Epidermal melanocyte (primary cell): ENCODE measurements at regions not wholly inside any gene's neighbourhood (a gene's known extent, or its start where the extent isn't known, plus 50 kb on each side); places are given as distances from the start of the nearest gene placed in this dataset.
A peak's percentile ranks its signal among the peaks of the same experiment; 100 is the strongest.

Source experiments
- DNase-seq: peaks from one replicate; pipeline ENCODE4 v3.0.0; 2011; ENCODE audit warnings: low spot score; ENCODE audit not compliant: insufficient read length

- DNase-seq, result no peak
These were observed 163.6 kb downstream of the SPATA31D1 start for GRCh38 chr9:82152181-82152580.

DNA sequence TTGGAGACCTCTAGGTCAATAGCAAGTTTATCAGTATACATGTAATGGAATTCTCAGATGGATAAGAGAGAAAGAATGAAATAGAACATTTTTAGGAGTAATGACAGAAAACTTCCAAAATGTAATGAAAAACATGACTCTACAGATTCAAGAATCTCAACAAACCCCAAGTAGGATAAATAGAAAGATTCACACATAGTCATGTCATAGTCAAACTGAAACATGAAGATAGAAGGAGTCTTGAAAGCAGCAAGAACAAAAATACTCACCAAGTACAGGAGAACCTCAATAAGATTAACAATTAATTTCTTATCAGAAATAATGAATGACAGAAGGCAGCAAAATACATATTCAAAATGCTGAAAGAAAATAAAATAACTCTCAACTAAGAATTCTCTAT is 164.5 kb downstream of the SPATA31D1 start:
- DNase-seq, result no peak

DNA sequence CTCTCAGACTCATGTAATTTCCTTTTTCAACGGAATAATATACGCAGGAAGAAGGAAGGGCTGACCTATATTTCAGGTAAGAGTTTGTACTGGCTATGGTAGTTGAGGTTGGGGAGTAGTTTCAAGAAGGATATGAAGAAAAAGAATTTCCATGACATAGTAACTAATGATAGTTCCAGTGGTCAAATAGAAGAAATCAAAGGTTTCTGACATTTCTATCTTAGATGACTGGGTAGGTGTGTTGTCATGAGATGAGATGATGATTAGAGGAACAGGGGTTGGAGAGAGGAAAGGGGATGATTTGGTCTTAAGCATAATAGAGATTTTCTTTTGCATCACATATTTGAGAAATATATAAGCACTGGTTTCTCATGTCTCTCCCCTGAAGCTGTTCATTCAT is 166.0 kb downstream of the SPATA31D1 start:
- DNase-seq, result no peak

DNA sequence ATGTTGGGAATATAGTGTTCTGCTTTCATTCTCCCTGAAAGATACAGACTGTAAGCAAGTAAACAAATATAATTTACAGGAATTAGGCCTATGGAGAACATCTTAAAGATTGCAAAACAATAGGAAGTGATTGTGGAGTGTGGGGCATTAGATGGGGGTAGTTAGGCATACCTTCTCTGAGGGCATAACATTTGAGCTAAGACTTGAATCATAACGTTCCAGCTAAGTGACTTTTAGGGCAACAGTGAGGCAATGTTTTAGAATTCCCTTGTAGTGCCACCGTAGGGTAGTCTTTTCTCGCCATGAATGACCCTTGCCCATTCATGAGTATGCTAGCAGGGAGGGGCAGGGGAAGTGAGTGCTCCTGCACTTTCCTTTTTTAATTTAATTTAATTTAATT is 173.3 kb downstream of the SPATA31D1 start:
- DNase-seq, result no peak

DNA sequence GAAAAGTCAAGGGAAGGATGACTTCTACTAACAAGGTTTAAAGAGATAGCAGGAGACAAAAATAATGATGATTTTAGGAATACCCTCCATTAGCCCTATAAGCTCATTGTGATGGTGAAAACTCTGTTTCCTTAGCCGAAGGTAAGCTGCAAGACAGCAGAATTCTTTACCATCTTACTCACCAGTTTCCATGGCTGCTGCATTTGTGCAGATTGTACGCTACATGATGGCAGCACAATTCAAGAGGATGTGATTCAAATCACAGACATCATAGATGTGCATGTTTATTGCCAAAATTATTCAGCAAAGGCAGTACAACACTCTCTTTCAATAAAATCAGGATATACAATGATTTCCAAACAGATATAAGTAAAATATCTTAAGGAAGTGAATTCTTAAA is 175.6 kb downstream of the SPATA31D1 start:
- DNase-seq, result no peak

- DNase-seq, result no peak
These were observed 178.7 kb downstream of the SPATA31D1 start for GRCh38 chr9:82167296-82167695.

DNA sequence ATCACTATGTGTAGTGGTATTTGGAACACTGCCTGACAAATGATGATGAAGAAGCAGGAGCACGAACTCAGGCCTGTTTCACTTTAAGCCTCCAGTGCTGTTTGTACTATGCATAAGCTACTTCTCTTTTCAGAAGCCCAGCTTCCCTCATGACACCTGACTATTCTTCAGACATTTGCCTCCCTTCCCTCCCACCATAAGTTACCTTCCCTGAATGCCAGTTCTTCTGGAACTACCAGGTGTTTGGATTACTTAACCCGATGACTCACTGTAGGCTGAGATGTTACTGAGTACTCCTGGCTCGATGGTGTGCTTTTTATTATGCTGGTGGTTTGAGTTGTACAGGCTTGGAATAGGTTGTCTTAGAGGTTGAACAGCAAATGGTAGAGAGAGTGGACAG is 180.0 kb downstream of the SPATA31D1 start:
- DNase-seq, result no peak

DNA sequence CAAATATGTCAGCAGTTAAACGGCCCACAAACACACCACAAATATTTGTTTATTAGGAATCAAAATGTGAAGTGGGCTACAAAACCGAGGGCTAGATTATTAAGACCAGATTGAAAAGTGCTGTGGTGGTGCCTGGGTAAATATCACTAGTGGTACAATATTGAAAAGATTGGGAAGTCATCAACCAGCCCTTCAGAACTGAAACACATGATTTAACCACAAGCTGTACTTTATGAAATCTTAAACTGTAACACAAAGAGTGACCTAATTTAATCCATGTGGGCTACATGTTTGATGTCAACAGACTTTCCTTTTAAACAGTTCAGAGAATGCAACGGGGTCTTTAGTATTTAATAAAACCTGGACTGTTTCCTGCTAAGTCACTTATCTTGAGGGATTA is 182.3 kb downstream of the SPATA31D1 start:
- no peak for DNase-seq

DNA sequence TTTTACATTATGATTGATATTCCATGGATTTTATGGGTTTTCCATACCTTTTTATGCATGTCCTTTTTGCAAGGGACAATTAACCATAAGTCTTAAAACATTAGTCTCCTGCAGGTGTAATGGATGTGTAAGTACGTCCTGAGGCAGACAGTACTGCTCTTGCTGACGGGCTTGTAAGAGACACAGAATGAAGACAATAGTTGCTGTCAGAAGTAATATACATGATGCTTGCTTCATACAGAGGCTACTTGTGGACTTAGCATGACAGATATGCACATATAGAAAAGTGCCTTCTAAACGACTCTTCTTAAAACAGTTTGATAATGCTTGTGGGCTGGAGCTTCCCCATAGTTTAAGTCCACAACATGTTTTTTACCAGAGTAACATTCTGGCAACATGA is 182.7 kb downstream of the SPATA31D1 start:
- DNase-seq, result no peak

DNA sequence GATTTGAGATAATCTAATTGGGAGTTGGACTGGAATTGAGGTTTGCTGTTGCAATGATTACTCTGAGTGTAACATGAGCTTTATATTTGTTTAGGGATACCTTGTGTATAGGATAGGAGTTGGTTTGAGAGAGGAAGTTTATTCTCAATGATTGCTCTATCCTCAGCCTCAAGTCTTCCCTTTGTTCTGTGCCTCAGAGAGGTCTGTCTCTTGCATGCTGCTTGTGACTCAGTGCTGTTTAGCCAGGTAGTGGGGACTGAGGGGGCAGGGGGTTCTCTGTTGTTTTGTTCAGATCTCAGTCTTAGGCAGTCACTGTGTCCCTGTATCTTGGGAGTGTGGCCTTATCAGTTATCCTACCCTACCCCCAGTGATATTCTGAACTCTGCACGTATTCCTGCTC is 192.1 kb downstream of the SPATA31D1 start:
- no peak for DNase-seq

GRCh38 chr9:82183181-82183860 is 194.7 kb downstream of the SPATA31D1 start:
- no peak for DNase-seq

DNA sequence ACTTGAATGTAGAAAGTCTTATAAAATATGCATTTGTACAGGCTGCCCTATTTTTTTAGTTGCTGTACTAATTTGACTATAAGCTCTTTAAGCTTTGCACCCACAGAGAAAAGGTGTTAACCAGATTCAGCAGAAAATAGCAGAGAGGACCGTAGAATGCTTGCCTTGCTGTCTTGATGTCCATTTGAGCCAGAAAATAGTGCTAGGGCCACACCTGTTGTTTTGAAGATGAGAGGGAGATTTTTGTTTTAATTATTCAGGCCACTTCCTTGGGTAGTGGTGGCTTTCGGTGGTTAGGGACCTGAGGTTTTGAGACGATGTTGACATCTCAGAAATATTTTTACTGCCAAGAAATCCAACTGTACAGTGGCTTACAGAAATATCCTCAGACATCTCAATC is 196.0 kb downstream of the SPATA31D1 start:
- DNase-seq, result no peak

GRCh38 chr9:82188817-82189216 is 200.2 kb downstream of the SPATA31D1 start:
- no peak for DNase-seq

DNA sequence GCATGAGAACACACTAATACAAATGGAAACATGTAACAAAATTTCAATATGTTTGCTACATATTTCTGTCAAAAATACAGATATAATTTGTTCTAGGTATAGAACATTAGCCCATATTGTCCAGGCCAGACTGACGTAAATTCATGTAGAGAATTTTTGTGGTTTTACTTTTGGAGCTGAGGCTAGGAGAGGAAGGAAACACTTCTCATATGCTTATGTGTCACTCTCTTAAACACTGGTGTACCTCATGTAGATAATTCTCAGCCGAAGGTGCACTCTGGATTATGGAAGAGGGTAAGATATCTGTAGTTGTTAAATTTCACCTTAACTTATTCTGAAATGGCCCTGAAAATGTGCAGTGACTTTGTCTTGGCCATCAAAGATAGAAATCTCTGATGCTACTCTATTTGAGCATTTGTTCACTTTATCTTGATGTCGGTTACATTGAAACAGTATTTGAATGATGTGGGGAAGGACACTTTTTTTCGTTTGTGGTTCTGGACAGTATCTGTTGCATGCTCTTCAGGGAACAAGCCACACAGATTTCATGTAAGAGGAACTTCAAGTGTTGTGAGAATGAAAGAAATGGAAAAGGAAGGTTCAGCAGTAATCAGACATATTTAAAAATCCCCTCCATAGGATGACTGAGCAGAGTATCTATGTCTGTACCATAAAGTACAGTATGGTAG is 202.7 kb downstream of the SPATA31D1 start:
- DNase-seq, result no peak

- no peak for DNase-seq
These were observed 203.6 kb downstream of the SPATA31D1 start for GRCh38 chr9:82192211-82192610.

GRCh38 chr9:82196622-82197441 is 208.3 kb downstream of the SPATA31D1 start:
- DNase-seq, result no peak

DNA sequence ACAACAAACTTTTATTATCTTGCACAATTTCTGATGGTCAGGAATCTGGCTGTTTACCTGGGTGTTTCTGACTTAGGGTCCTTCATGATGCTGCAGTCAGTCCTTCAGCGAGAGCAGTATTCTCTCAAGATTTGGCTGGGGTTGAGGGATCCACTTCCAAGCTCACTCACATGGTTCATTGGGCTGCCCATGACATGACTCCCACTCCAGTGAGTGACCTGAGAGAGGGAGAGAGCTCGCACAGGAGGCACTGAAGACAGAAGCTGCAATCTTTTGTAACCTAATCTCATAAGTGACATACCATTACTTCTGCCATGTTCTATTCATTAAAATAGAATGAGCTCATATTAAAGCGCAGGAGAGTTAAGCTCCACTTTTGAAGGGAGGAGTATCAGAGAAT is 212.6 kb downstream of the SPATA31D1 start:
- DNase-seq, result no peak

GRCh38 chr9:82202808-82203207 is 214.2 kb downstream of the SPATA31D1 start:
- DNase-seq, result no peak

DNA sequence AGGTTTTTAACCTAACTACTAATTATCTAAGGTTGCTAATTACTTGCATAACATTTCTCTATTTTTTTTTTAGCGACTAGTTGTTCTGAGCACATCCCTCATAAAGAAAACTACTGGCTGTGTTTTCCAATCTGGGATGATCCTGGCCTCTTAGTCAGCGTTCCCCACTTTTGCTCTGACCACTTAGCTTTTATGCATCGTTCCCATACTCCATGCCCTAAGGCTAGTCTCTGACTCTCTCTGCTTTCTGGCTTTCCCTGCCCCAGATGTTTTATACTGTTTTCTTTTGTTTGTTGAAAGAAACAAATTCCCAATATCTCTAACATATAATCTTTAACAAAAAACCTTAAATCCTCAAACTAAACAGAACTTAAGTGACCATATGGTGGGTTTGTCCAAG is 217.9 kb downstream of the SPATA31D1 start:
- DNase-seq, result peak; percentile 22

DNA sequence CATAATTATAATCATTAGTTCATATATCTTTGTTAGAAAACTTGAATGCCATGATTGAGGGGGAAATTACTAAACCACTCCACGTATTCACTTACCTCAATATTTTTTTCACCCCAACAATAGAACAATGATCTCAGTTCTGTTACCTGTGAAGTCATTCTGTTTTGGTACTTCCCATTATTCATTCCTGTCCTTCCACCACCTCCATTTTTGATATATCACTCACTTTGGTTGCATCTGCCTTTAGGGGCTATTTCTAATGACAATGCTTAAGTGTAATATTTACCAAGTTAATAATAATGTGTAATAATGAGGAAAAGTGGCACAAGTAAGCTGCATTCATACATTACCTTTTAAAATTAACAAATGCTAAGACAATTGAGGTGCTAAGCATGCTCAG is 218.4 kb downstream of the SPATA31D1 start:
- DNase-seq, result no peak

DNA sequence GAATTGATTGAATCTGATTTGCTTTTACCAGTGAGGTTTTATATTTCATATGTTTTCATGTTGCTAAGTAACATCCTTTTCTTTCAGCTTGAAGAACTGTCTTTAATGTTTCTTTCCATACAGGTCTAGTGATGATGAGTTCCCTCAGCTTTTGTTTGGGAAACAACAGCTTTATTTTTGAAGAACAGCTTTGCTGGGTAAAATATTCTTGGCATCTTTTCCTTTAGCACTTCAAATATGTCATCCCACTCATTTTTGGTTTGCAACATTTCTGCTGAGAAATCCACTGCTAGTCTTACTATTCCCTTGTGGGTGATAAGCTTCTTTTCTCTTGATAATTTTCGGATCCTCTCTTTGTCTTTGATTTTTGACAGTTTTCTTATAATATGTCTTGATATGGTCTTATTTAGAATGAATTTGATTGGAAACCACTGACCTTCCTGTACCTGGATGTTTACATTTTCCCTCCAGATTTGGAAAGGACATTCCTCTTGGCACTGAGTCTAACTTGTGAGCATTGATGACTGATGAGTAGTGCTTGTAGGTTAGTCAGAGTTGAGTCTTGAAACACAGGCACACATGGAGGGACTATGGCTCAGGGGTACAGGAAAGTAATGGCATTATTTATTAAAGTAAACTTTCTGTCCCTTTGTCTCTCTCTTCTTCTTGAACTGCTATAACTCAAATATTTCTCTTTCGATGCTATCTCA is 220.3 kb downstream of the SPATA31D1 start:
- no peak for DNase-seq
